ENCODE measurements at regions not wholly inside any gene's neighbourhood (a gene's known extent, or its start where the extent isn't known, plus 50 kb on each side); places are given as distances from the start of the nearest gene placed in this dataset.

DNA sequence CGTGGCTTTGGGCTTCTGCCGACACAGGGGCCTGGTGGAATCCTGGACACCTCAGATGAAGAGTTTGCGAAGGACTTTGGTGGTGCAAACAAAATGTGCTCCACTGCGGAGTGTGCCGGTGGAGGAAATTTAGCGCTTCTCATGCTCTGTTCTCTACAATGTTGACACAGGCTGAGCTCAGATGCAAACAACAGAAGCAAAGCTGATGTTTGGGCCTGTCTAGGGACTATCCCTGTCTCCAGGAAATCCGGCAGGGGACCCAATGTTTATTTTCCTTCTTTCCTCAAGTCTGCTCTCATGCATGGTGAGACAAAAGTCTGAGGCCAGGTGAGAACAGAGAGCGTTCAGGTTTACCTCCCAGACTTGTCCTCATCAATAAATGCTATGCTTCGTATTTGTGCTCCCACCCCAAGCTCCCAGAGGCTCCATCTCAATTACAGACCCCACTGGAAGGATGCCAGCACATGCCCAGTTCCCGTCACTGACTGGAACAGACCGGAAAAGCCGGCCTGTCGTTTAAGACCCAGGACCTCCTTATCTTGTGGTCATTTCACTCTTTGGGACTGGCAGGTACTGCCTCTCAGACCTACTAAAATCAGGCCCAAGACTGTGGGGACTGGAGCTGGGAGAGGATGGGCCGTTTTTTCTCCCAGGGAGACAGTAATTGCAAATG is 105.7 kb upstream of the B3GAT1 start:
- H3K4me1 ChIP-seq (replicated peaks), result peaks cover 7% of the 10 kb centered on the region
- intact Hi-C loops (cut with DNase I), result no loop called here
- peak overlapping the region in 1 of 2 donors; percentile 48 for H3K27ac ChIP-seq
- no peak overlapping the region for H3K4me3 ChIP-seq
- no peaks in the 10 kb centered on the region for H3K36me3 ChIP-seq
- no peak for TF ChIP-seq POLR2A (IDR thresholded peaks at IDR 0.05)
- TF ChIP-seq CTCF (IDR thresholded peaks at IDR 0.05), result no peak
- peak; percentile 29 for TF ChIP-seq POLR2AphosphoS5 (IDR thresholded peaks at IDR 0.05)
- no peaks in the 10 kb centered on the region for H3K9me3 ChIP-seq
- 39% methylated on average over 14 of the region's 14 CpGs for WGBS
- H3K27me3 ChIP-seq (replicated peaks; ENCODE audit: insufficient read depth), result no peaks in the 10 kb centered on the region
- DNase-seq (ENCODE audit: low spot score), result peak; percentile 53

- 92% methylated on average over 6 of the region's 6 CpGs for WGBS
- peaks cover 7% of the 10 kb centered on the region for H3K4me1 ChIP-seq (replicated peaks)
- no peak for TF ChIP-seq POLR2AphosphoS5 (IDR thresholded peaks at IDR 0.05)
- no peak for TF ChIP-seq POLR2A (IDR thresholded peaks at IDR 0.05)
- no peak for TF ChIP-seq CTCF (IDR thresholded peaks at IDR 0.05)
- no peaks in the 10 kb centered on the region for H3K27me3 ChIP-seq (replicated peaks; ENCODE audit: insufficient read depth)
- H3K9me3 ChIP-seq, result no peaks in the 10 kb centered on the region
- intact Hi-C loops (cut with DNase I), result no loop called here
- no peak overlapping the region for H3K4me3 ChIP-seq
- H3K27ac ChIP-seq, result peak overlapping the region in 1 of 2 donors; percentile 48
- no peaks in the 10 kb centered on the region for H3K36me3 ChIP-seq
- no peak for DNase-seq (ENCODE audit: low spot score)
Observed at GRCh38 chr11:134517115-134517514, 105.1 kb upstream of the B3GAT1 start.

GRCh38 chr11:134516529-134516928 is 104.5 kb upstream of the B3GAT1 start:
- intact Hi-C loops (cut with DNase I), result no loop called here
- no peak for TF ChIP-seq POLR2AphosphoS5 (IDR thresholded peaks at IDR 0.05)
- TF ChIP-seq CTCF (IDR thresholded peaks at IDR 0.05), result no peak
- TF ChIP-seq POLR2A (IDR thresholded peaks at IDR 0.05), result no peak
- Histone ChIP-seq H3K27me3 (replicated peaks; ENCODE audit: insufficient read depth) (no peaks in the 10 kb centered on the region), H3K9me3 (no peaks in the 10 kb centered on the region), H3K4me3 (no peak overlapping the region), H3K27ac (no peak overlapping the region), H3K4me1 (replicated peaks) (peaks cover 7% of the 10 kb centered on the region), H3K36me3 (no peaks in the 10 kb centered on the region)
- WGBS, result 70% methylated on average over 9 of the region's 9 CpGs
- no peak for DNase-seq (ENCODE audit: low spot score)

GRCh38 chr11:134515081-134515960 is 103.3 kb upstream of the B3GAT1 start:
- Histone ChIP-seq H3K4me3 (no peak overlapping the region), H3K4me1 (replicated peaks) (peaks cover 7% of the 10 kb centered on the region), H3K27me3 (replicated peaks; ENCODE audit: insufficient read depth) (no peaks in the 10 kb centered on the region), H3K27ac (no peak overlapping the region), H3K36me3 (no peaks in the 10 kb centered on the region), H3K9me3 (no peaks in the 10 kb centered on the region)
- intact Hi-C loops (cut with DNase I), result no loop called here
- DNase-seq (ENCODE audit: low spot score), result no peak
- 90% methylated on average over 26 of the region's 26 CpGs for WGBS
- TF ChIP-seq CTCF (IDR thresholded peaks at IDR 0.05) (no peak), POLR2A (IDR thresholded peaks at IDR 0.05) (no peak), POLR2AphosphoS5 (IDR thresholded peaks at IDR 0.05) (no peak)

Measured in prostate gland (tissue), 2 donors.